Stimulated activated CD8-positive, alpha-beta memory T cell treated with anti-CD3 and anti-CD28 coated beads, Interleukin-4, amount 100 ng/mL, for 24 hours (primary cell): ENCODE measurements at regions not wholly inside any gene's neighbourhood (a gene's known extent, or its start where the extent isn't known, plus 50 kb on each side); places are given as distances from the start of the nearest gene placed in this dataset.
"Not testable (repeated sequence)": the region's sequence is repeated elsewhere in the genome, so short reads cannot be mapped to it uniquely, and the experiment has no call there.

Source experiments
- DNase-seq: peaks from one replicate; pipeline ENCODE4 v3.0.0-alpha.2; 2020; ENCODE audit warnings: low read depth

DNA sequence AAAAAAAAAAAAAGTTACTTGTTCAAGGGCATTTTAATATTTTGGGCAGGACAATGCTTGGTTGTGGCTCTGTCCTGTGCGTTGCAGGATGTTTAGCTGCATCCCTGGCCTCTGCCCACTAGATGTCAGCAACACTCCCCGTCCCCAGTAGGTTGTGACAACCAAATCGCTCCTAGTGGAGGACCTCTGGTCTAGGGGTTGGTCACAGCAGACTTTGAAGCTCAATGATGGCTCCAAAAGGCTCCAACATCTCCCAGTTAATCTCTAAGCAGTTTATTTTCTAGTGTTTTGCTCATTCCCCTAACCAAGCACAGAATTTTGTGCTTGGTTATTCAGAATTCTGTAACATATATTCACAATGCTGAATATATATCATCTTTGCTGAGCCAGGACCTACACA lies 67.0 kb downstream of the CHRNA1 start:
- DNase-seq: peak; percentile 39

- no peak for DNase-seq
Measured at GRCh38 chr2:174694920-174695319, 69.4 kb downstream of the CHRNA1 start.

DNA sequence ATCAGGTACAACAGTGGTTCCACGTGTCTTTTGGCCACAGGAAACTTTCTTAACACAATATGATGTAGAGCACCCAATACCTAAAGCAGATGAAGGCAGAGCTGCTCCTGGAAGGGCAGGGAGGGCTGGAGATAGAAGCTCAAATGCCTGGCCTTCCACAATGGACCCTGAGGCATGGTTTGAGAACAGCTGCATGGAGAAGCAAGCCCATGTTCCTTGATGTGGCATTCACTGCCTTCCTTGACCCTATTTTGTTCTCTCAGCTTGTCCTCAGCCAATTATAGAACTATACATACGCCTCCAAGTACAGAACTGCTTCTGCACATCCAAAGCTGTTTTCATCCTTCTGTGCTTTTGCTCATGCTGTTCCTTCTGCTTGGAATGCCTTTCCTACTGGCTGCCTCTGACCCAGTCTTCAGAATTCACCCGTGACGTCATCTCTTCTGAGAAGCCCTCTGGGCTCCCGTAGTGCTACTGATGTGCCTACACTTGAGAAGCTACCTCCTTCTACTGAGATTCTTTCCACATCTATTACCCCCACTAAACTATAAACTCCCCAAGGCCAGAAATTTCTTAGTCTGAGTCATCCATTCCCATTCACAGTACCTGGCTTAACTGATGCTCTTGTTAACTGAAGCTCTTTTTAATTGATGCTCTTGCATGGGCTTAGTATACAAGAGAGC lies 69.9 kb downstream of the CHRNA1 start:
- DNase-seq: no peak

DNA sequence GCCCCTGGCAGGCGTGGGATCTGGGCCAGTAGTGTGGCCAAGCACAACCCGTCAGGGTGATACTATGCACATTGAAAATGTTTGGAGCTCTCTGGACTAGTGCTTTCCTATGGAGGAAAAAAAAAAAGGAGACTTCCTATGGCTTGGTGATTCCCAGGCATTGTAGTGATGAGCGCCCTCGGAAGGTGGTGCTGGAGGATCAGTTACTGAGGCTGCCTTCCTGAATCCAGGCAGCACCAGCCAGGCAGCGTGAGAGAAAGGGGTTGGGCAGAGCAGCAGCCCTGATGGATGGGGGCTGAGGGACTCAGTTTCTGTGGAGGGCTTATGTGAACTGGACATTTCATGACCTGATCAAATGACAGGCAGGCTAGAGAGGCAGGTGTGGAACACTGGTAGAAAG lies 70.9 kb downstream of the CHRNA1 start:
- DNase-seq: no peak

- no peak for DNase-seq
Measured at GRCh38 chr2:174692256-174692919, 71.9 kb downstream of the CHRNA1 start.

DNA sequence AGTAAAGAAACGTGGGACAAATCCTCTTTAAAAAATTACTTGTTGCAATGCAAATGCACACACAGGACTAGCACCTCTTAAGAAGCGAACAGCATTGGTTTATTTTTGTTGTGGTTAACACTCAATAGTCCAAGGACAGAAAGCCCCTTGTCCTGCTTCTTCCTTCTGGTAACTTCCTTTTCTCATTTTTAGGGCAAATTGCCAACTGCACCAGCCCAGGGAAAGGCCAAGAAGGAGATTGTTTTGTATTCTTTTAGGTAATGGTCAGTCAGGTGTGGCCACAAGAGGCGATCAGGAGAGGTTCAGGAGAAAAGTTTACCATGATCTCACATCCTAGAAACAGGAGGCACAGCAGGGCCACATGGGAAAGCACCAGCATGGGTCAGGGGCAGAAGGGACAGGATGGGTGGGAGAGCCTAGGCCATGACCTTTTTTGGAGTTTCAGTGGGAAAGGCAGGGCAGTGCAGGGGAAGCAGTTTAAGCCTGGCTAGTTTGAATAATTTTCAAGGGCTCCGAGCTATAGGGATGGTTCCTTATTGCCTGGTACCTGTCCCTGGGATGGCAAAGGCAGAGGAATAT lies 73.0 kb downstream of the CHRNA1 start:
- no peak for DNase-seq

DNA sequence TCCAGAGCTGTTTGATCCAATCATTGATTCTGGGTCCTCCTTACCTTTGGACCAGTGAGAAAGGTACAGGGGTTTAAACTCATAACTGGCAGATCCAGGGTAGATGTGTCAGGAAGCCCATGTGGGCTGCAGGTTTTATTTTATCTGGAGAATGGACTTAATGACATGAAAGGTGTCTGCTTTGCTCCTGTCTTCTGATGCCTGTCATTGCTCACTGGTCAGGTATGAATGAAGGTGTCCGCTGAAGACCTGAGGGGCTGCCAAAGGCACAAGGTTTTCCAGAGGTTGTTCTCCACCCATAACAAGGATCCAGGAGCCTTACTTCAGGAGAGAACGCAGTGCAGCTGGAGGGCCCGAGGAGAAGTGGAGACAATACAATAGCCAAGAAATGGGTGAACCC lies 74.2 kb downstream of the CHRNA1 start:
- DNase-seq: no peak

DNA sequence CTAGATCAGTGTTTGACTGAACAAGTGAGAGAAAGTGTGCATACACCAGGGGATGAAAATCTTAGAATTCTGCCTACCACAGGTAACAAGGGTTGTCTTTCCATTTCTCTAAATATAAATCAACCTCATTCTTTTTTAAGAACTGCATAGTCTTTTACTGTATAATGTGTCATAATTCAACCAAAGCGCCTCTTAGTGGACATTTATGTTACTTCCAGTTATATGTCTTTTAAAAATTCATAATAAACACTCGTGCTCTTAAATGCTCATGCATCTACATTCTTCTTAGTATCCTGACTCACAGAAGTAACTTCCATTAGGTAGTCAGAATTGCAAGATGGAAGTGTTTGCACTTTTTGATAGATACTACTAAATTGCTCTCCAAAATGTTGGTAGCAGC lies 76.2 kb downstream of the CHRNA1 start:
- no peak for DNase-seq

DNA sequence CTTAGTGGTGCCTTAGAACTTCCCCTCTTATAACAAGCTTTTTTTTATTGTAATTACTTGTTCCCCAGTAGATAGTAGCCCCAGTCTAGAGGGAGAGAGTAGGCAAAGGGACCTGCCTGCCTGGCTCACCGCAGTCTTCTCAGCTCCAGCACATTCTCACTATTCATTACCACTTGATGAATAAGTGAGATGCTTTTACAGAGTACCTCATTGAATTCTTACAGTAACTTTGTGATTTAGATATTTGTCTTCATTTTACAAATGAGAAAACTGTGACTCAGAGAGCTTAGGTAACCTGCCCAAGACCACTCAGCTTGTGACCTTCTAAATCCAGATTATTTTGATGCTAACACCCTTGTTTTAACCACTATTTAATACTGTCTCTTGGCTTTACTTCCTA lies 77.8 kb downstream of the CHRNA1 start:
- DNase-seq: no peak

- no peak for DNase-seq
Measured at GRCh38 chr2:174683392-174683759, 80.9 kb downstream of the CHRNA1 start.

DNA sequence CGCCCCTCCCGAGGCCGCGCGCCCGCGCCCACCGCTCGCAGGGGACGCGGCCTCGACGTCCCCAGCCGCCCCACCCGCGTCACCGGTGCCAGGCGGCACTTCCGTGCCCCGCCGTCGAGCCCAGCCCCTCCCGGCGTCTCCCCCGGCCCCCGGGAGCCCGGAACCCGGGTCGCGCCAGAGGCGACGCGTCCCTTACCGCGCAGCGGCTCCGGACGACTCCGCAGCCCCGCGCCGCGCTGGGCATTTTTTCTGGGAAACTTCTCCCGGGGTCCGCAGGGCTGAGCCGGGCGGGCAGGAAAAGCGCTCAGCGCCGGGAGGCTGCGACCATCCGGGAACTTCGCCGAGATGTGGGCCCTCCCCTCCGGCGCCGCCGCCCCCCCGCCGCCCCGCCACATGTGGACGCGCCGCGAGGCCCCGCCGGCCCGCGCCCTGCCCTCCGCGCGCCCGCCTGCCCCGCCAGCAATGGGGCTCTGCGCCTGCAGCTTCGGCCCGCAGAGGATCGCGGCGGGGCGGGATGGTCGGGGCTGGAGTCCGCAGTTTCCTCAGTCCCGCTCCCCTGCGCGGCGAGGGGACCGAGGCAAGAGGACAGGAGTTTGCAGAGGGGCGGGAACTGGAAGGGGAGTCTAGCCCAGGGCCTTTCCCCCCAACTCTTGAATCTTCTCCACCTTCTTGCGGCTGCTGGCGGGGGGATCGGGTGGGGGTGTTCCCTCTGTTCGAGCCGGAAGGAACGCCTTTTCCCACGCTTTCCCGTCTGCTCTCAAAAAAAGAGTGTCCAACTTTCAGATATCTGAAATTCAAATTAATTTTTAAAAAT lies 81.5 kb downstream of the CHRNA1 start:
- DNase-seq: peak; percentile 46

- peak; percentile 36 for DNase-seq
Measured at GRCh38 chr2:174682007-174682577, 82.2 kb downstream of the CHRNA1 start.

DNA sequence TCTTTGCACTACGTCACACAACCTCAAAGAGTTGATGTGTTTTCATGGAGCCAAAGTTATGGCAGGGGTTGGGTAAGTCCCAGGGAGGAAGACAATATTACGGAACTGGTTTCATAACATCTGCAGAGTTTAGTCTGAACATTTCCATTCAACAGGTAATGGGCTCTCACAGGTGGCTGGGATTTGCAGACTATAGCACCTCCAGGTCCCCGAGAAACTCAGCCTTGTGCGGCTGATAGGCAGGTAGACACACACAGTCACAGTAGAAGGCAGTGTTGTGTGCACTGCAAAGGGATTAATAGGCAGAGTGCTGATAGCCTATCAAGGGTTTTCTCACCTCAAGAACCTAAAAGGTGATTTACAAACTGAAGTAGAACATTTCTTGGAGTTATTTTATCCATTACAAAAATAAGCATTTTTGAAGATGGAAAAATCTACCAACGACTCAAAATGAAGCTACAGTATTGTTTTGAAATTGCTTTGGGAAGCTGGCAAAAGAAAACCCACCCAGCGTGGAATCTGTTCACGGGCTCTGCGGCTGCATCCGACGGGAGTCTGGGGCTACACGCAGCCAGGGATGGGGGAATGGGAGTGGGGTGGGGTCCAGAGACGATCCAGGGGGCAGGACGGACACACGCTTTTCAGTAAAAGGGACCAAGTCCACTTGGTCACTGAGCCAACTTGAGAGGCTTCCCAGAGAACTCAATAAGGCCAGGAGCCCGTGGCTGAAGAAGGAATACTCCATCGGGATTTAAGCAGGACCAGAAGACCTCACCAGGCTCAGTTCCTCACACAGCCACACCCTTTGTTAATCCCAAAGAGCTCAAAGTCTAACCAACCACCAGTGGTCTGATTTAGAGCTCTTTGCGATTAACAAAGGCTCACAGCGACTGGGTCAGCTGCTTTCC lies 82.9 kb downstream of the CHRNA1 start:
- no peak for DNase-seq

DNA sequence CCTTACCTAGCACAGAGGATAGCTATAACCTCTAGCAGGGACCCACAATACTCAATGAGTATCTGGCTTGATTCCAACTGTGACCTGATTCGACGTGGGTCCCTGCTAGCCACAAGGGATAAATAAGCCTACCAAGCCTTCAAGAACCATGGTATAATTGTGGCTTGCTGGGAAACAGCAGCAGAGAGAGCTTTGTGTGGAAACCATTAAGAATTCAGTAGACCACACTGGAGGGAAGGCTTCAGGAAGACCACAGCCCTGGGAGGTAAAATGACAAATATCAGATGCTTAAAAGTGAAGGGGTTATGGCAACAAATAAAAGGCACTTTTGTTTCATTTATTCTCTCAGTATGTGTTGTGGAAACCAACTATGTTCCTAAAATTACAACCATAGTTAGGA lies 82.6 kb upstream of the WIPF1 start:
- no peak for DNase-seq

GRCh38 chr2:174678395-174678794 lies 80.8 kb upstream of the WIPF1 start:
- no peak for DNase-seq

DNA sequence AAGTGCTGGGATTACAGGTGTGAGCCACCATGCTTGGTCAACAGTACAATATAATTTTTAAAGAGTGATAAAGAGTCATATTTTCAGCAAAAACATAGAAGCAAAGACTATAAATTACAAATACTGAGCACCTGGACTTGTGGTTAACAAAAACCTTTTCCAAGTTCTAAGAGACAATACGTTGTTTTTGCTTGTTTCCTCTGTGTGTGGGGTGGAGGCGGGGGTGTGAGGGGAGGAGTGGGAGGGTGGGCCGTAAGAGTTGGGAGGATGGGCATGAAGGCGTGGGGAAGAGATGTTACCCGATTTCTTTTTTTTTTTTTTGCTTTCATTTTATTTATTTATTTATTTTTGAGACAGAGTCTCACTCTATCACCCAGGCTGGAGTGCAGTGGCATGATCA lies 78.0 kb upstream of the WIPF1 start:
- DNase-seq: no peak

- no peak for DNase-seq
Measured at GRCh38 chr2:174673876-174674275, 76.3 kb upstream of the WIPF1 start.

GRCh38 chr2:174673440-174673839 lies 75.8 kb upstream of the WIPF1 start:
- no peak for DNase-seq

- not testable (repeated sequence) for DNase-seq
Measured at GRCh38 chr2:174671532-174671931, 73.9 kb upstream of the WIPF1 start.

DNA sequence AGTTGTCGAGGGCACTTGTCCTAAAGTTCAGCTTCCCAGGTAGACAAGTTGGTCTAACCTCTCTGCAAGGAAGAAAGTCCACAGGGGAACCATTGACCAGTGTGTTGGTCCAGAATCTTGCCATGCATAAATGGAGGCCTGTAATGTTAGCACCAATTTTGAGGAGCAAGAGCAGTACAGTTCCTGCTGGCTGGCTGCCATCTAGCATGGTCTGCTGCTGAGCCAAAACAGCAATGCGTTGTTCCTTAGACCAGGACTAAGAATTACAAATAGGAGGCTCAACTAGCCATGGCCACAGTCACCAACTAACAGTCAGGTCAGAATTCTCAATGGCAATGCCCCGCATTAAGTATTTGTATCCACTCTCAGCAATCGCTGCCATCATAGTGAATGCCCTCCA lies 72.8 kb upstream of the WIPF1 start:
- DNase-seq: no peak

DNA sequence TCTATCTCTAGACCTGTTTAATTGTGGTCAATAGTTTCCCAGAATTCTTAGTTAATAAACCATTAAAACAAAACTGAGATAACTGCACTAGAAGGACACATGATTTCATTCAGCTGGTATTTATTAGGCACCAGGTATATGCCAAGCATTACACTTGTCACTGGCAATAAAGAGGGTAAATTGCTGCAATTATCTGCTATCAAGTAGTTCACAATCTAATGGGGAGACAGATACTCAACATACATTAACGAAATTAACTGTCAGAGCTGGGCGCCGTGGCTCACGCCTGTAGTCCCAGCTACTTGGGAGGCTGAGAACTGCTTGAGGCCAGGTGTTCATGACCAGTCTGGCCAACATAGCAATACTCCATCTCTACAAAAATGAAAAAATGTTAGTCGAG lies 71.7 kb upstream of the WIPF1 start:
- no peak for DNase-seq
